ENCODE measurements at regions not wholly inside any gene's neighbourhood (a gene's known extent, or its start where the extent isn't known, plus 50 kb on each side); places are given as distances from the start of the nearest gene placed in this dataset.

GRCh38 chr4:105067431-105067830 is 79.2 kb upstream of the TET2 start:
- no peak for FAIRE-seq
- Histone ChIP-seq H4K91ac (replicated peaks; ENCODE audit: insufficient read length, low read length) (no peak overlapping the region), H4K8ac (ENCODE audit: extremely low read depth, insufficient read depth, low read length) (no peak overlapping the region), H3K4me1 (replicated peaks in 1 of 4; ENCODE audit: control insufficient read depth in 3 of 4, insufficient read depth in 4 of 4, low read length in 3 of 4) (no peaks in the 10 kb centered on the region), H3K36me3 (ENCODE audit: control insufficient read depth in 2 of 4, insufficient read depth in 4 of 4, low read length in 3 of 4) (no peaks in the 10 kb centered on the region; a peak in 1 of 8 replicates), H3K18ac (ENCODE audit: extremely low read depth, low read length) (no peak overlapping the region), H2BK15ac (ENCODE audit: low read length) (no peak overlapping the region), H3K27me3 (replicated peaks in 1 of 4; ENCODE audit: control insufficient read depth in 3 of 4, extremely low read depth in 1 of 4, insufficient read depth in 3 of 4, low read length in 3 of 4) (no peaks in the 10 kb centered on the region), H2AFZ (ENCODE audit: low read length) (no peak overlapping the region), H2BK12ac (ENCODE audit: low read depth, low read length) (no peak overlapping the region), H3K4me2 (ENCODE audit: insufficient read depth in 1 of 2, low read depth in 2 of 2, low read length in 2 of 2) (no peak overlapping the region), H3K9me3 (ENCODE audit: insufficient read depth in 2 of 2, low read depth in 1 of 2, low read length in 1 of 2) (no peaks in the 10 kb centered on the region), H3K9ac (replicated peaks in 1 of 4; ENCODE audit: extremely low read depth in 1 of 4, low read depth in 3 of 4, low read length in 3 of 4) (no peak overlapping the region), H3K23me2 (ENCODE audit: low read depth, low read length) (no peaks in the 10 kb centered on the region), H3K79me1 (ENCODE audit: low read depth, low read length) (no peaks in the 10 kb centered on the region), H3K23ac (ENCODE audit: insufficient read length) (no peak overlapping the region), H2BK20ac (ENCODE audit: low read length) (no peak overlapping the region), H4K20me1 (replicated peaks in 1 of 2; ENCODE audit: control insufficient read depth in 1 of 2, insufficient read depth in 2 of 2, low read length in 2 of 2) (no peaks in the 10 kb centered on the region), H2AK5ac (ENCODE audit: low read depth, low read length) (no peak overlapping the region), H3K27ac (ENCODE audit: low read depth, low read length) (no peak overlapping the region), H3K4ac (replicated peaks; ENCODE audit: insufficient read length, low read depth, low read length) (no peak overlapping the region), H3K4me3 (ENCODE audit: extremely low read depth in 1 of 4, insufficient read depth in 2 of 4, low read depth in 3 of 4, low read length in 4 of 4) (no peak overlapping the region), H2BK5ac (ENCODE audit: low read depth, low read length) (no peak overlapping the region), H3K14ac (ENCODE audit: insufficient read length) (no peak overlapping the region), H2BK120ac (replicated peaks; ENCODE audit: low read depth, low read length) (no peak overlapping the region), H3K79me2 (ENCODE audit: control insufficient read depth in 1 of 2, insufficient read depth in 2 of 2, low read length in 2 of 2) (no peaks in the 10 kb centered on the region), H3K56ac (replicated peaks; ENCODE audit: insufficient read length, low read depth, low read length) (no peak overlapping the region), H4K5ac (ENCODE audit: insufficient read length, low read depth, low read length) (no peak overlapping the region)
- TF ChIP-seq SP4 (IDR thresholded peaks at IDR 0.05; ENCODE audit: low read length) = no peak
- TF ChIP-seq SIN3A (conservative IDR thresholded peaks at IDR 0.05 in 1 of 2, IDR thresholded peaks at IDR 0.05 in 1 of 2; ENCODE audit: low read depth in 1 of 2, low read length in 2 of 2) = no peak
- no peak for TF ChIP-seq USF2 (IDR thresholded peaks at IDR 0.05; ENCODE audit: low read length)
- TF ChIP-seq CBX5 (IDR thresholded peaks at IDR 0.05; ENCODE audit: low read depth, low read length) = no peak
- TF ChIP-seq SUZ12 (IDR thresholded peaks at IDR 0.05; ENCODE audit: low read length) = no peak
- no peak for TF ChIP-seq BCL11A (IDR thresholded peaks at IDR 0.05; ENCODE audit: low read depth in 2 of 2, low read length in 2 of 2)
- TF ChIP-seq RAD21 (IDR thresholded peaks at IDR 0.05 in 1 of 2, conservative IDR thresholded peaks at IDR 0.05 in 1 of 2; ENCODE audit: low read depth in 2 of 2, low read length in 2 of 2) = no peak
- 79% methylated on average over 2 of the region's 2 CpGs; no CpG with 5 or more reads in 1 of the 2 experiments for WGBS, 2 experiments (ENCODE audit: extremely low coverage in 1 of 2, insufficient coverage in 1 of 2, insufficient read length in 1 of 2, insufficient replicate concordance in 2 of 2, low coverage in 1 of 2, low lambda C conversion rate in 2 of 2, missing lambda C conversion rate in 1 of 2)
- DNase-seq (ENCODE audit: low read depth in 1 of 2, low spot score in 2 of 2) = no peak
- CTCF ChIA-PET (ENCODE audit: partially characterized antibody) = no interaction called here
- POLR2A ChIA-PET (ENCODE audit: partially characterized antibody) = no interaction called here

All from H1 (cell line).